Common myeloid progenitor, CD34-positive (primary cell): ENCODE measurements at regions not wholly inside any gene's neighbourhood (a gene's known extent, or its start where the extent isn't known, plus 50 kb on each side); places are given as distances from the start of the nearest gene placed in this dataset.
"Not testable (repeated sequence)": the region's sequence is repeated elsewhere in the genome, so short reads cannot be mapped to it uniquely, and the experiment has no call there.

Experiments
- CTCF ChIA-PET: fragments of 350-600 bp; sonication (Branson Sonifier 250); formaldehyde crosslinking; loops from one replicate; lab custom pipeline; 2021; ENCODE audit warnings: antibody characterized with exemption; lab: Charles Lee
- POLR2A ChIA-PET: fragments of 350-600 bp; sonication (Branson Sonifier 250); formaldehyde crosslinking; loops from one replicate; lab custom pipeline; 2021; ENCODE audit warnings: antibody characterized with exemption; lab: Charles Lee
- DNase-seq, 3 donors: peaks; one replicate each; pipeline versions ENCODE4 v3.0.0 to v3.0.0-alpha.2; 2013
- H3K27ac ChIP-seq, 2 experiments: 1 replicate in 1 of 2; 2 replicates in 1 of 2; pipeline ENCODE4 v1.7.0; 2013; ENCODE audit warnings: inconsistent platforms in 2 of 2, low read length in 2 of 2, mild to moderate bottlenecking in 2 of 2, low read depth in 1 of 2, moderate library complexity in 1 of 2; ENCODE audit not compliant: severe bottlenecking in 2 of 2, insufficient read depth in 1 of 2, poor library complexity in 1 of 2
- H3K27me3 ChIP-seq, 5 experiments: replicated peaks in 2 of 5; 1 replicate in 3 of 5; 2 replicates in 2 of 5; pipeline versions ENCODE4 v1.6.1 to v1.7.0; 2013; ENCODE audit warnings: low read length in 4 of 5, mild to moderate bottlenecking in 2 of 5, moderate library complexity in 2 of 5, inconsistent platforms in 1 of 5; ENCODE audit not compliant: insufficient read depth in 5 of 5, control insufficient read depth in 4 of 5
- H3K36me3 ChIP-seq, 4 experiments: 1 replicate in 2 of 4; 2 replicates in 2 of 4; pipeline versions ENCODE4 v1.6.1 to v1.7.0; 2013; ENCODE audit warnings: low read length in 3 of 4, control low read depth in 1 of 4, mild to moderate bottlenecking in 1 of 4; ENCODE audit not compliant: control insufficient read depth in 4 of 4, insufficient read depth in 4 of 4
- H3K4me1 ChIP-seq, 4 experiments: 1 replicate in 3 of 4; 2 replicates in 1 of 4; pipeline versions ENCODE4 v1.6.1 to v1.7.1; 2013; ENCODE audit warnings: low read length in 3 of 4, mild to moderate bottlenecking in 3 of 4, control low read depth in 1 of 4, inconsistent platforms in 1 of 4, moderate library complexity in 1 of 4; ENCODE audit not compliant: control insufficient read depth in 4 of 4, insufficient read depth in 4 of 4; ENCODE audit errors: control extremely low read depth in 1 of 4
- H3K4me3 ChIP-seq, 7 experiments: 1 replicate in 4 of 7; 2 replicates in 3 of 7; pipeline versions ENCODE4 v1.5.1 to v1.7.0; 2013; ENCODE audit warnings: mild to moderate bottlenecking in 7 of 7, low read length in 6 of 7, moderate library complexity in 6 of 7, inconsistent platforms in 2 of 7, low read depth in 2 of 7, control low read depth in 1 of 7; ENCODE audit not compliant: insufficient read depth in 4 of 7, control insufficient read depth in 1 of 7; ENCODE audit errors: extremely low read depth in 1 of 7
- H3K9me3 ChIP-seq, 5 experiments: 1 replicate in 4 of 5; 2 replicates in 1 of 5; pipeline versions ENCODE4 v1.6.1 to v1.7.1; 2013; ENCODE audit warnings: low read length in 4 of 5, mild to moderate bottlenecking in 2 of 5, inconsistent platforms in 1 of 5, low read depth in 1 of 5, moderate library complexity in 1 of 5; ENCODE audit not compliant: control insufficient read depth in 4 of 5, insufficient read depth in 2 of 5; ENCODE audit errors: control extremely low read depth in 1 of 5
- WGBS: methylation state at CpG from one replicate; pipeline ENCODE4 v1.1.5; 2013; ENCODE audit not compliant: insufficient coverage; 5-methylcytosine and 5-hydroxymethylcytosine counted together

DNA sequence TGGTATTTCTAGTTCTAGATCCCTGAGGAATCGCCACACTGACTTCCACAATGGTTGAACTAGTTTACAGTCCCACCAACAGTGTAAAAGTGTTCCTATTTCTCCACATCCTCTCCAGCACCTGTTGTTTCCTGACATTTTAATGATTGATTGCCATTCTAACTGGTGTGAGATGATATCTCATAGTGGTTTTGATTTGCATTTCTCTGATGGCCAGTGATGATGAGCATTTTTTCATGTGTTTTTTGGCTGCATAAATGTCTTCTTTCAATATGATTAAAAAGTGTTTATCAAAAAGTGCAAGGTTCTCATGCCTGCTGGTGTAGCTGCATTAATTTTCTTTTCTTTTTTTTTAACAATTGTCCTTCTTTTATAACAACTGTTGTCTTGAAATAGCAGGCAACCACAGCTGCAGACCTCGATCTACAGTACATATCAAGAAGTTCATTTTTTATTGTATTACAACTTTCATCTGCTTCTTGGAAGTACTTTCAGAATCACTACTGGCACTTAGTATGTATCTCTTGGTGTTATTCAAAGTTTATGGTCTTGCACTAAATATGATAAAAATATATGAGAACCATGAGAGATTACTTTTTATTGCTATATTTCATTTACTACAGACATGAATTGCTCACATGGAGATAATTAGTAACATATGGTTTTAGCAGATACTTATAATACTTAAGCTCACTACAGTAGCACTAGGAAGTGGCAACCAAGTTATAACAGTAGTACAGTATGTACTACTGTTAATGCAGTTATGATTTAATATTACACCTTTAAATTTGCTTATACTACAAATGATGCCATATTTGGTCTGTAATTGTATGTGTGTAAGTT is 358.0 kb downstream of the ETV1 start:
- H3K4me3 ChIP-seq, DNase-seq, H3K27me3 ChIP-seq, POLR2A ChIA-PET, H3K27ac ChIP-seq, H3K4me1 ChIP-seq, H3K9me3 ChIP-seq, H3K36me3 ChIP-seq, CTCF ChIA-PET: not testable (repeated sequence)
- WGBS, result no CpG with 5 or more reads among the region's 2 CpGs

DNA sequence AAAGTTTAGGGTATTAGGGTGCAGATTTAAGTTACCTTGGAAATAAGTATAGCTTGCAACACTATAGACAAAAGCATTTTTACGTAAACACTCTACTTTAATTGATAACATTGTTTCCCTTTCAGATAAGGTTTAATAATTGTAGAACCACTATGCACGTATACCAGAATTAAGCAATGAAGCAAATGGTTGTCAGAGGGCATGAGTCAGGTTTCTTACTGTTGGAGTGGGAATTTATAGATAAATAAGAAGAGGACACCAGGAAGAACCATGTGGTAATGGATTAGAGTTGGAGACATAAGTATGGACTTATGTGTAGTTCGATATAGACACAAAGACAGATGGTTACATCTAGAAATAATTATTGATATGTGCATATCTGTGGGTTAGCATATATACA is 355.6 kb downstream of the ETV1 start:
- Histone ChIP-seq H3K27ac (no peak overlapping the region), H3K36me3 (no peaks in the 10 kb centered on the region), H3K27me3 (no peaks in the 10 kb centered on the region), H3K9me3 (peaks cover 0 to 4% (median 0%) of the 10 kb centered on the region in 5 experiments), H3K4me3 (no peak overlapping the region), H3K4me1 (no peaks in the 10 kb centered on the region)
- ChIA-PET CTCF (no interaction called here), POLR2A (no interaction called here)
- 100% methylated on average over 1 of the region's 3 CpGs for WGBS
- no peak for DNase-seq

DNA sequence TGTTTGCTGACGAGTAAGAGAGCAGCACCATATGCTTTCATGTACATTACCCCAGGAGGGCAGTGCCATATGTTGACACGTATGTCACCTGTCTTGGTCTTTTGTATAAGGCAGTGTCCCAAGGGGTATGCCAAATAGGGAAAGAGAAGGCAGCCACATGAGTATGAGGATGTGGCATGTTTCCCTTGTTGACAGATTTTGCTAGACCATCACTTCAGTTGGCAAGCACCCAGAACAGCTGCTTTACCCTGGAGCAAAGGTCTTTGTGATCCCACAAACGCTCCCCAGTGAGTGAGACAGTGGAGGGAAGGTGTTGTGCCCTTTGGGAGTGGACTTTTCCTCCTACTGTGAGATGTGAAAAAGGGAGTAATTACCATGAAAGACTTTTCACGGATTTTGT is 350.1 kb downstream of the ETV1 start:
- H3K36me3 ChIP-seq, result no peaks in the 10 kb centered on the region
- WGBS, result 90% methylated on average over 2 of the region's 4 CpGs
- H3K27ac ChIP-seq, result no peak overlapping the region
- POLR2A ChIA-PET, result no interaction called here
- CTCF ChIA-PET, result no interaction called here
- no peaks in the 10 kb centered on the region for H3K27me3 ChIP-seq
- H3K4me3 ChIP-seq, result no peak overlapping the region
- no peaks in the 10 kb centered on the region for H3K4me1 ChIP-seq
- DNase-seq, result no peak
- peaks cover 0 to 4% (median 0%) of the 10 kb centered on the region in 5 experiments for H3K9me3 ChIP-seq

DNA sequence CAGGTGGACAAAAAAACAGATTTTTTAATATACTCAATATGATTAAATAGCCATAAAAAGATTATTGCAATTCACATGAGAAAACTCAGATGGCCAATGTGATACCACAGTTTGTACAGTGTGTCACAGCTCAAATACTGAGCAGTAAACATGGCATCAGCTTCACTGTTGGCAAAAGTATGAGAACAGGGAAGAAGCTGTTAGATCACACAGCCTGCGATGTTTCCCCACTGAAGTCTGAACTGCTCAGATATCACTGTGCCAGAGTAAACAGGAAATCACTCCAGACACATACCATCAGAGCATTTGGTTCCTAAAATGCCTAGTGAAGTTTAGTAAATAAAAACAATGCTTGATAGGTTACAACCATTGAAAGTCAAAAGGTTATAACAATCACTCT is 347.8 kb downstream of the ETV1 start:
- POLR2A ChIA-PET, result no interaction called here
- Histone ChIP-seq H3K4me1 (no peaks in the 10 kb centered on the region), H3K27ac (no peak overlapping the region), H3K4me3 (no peak overlapping the region), H3K27me3 (no peaks in the 10 kb centered on the region), H3K36me3 (no peaks in the 10 kb centered on the region), H3K9me3 (no peaks in the 10 kb centered on the region)
- DNase-seq, result no peak
- no CpG with 5 or more reads among the region's 1 CpG for WGBS
- CTCF ChIA-PET, result no interaction called here

- no peak for DNase-seq
- POLR2A ChIA-PET, result no interaction called here
- WGBS, result no CpG with 5 or more reads among the region's 1 CpG
- Histone ChIP-seq H3K27ac (no peak overlapping the region), H3K9me3 (no peaks in the 10 kb centered on the region), H3K36me3 (no peaks in the 10 kb centered on the region), H3K4me1 (no peaks in the 10 kb centered on the region), H3K27me3 (no peaks in the 10 kb centered on the region), H3K4me3 (no peak overlapping the region)
- CTCF ChIA-PET, result no interaction called here
Measured at GRCh38 chr7:13651167-13651566, 338.3 kb downstream of the ETV1 start.

GRCh38 chr7:13656330-13656729 is 333.1 kb downstream of the ETV1 start:
- H3K4me1 ChIP-seq, result no peaks in the 10 kb centered on the region
- POLR2A ChIA-PET, result no interaction called here
- DNase-seq, result no peak
- H3K9me3 ChIP-seq, result peaks cover 0 to 2% (median 0%) of the 10 kb centered on the region in 5 experiments
- H3K27ac ChIP-seq, result no peak overlapping the region
- no CpG with 5 or more reads among the region's 1 CpG for WGBS
- no peak overlapping the region for H3K4me3 ChIP-seq
- no peaks in the 10 kb centered on the region for H3K36me3 ChIP-seq
- CTCF ChIA-PET, result no interaction called here
- H3K27me3 ChIP-seq, result no peaks in the 10 kb centered on the region

GRCh38 chr7:13673290-13673689 is 316.2 kb downstream of the ETV1 start:
- WGBS, result 95% methylated on average over 6 of the region's 6 CpGs
- POLR2A ChIA-PET, result no interaction called here
- Histone ChIP-seq H3K4me1 (no peaks in the 10 kb centered on the region), H3K4me3 (no peak overlapping the region), H3K27me3 (no peaks in the 10 kb centered on the region), H3K9me3 (peaks cover 0 to 3% (median 0%) of the 10 kb centered on the region in 5 experiments), H3K27ac (no peak overlapping the region), H3K36me3 (no peaks in the 10 kb centered on the region)
- CTCF ChIA-PET, result no interaction called here
- DNase-seq, result no peak
